Stomach (tissue), 4 donors: ENCODE measurements at regions not wholly inside any gene's neighbourhood (a gene's known extent, or its start where the extent isn't known, plus 50 kb on each side); places are given as distances from the start of the nearest gene placed in this dataset.

Experiments used
- CTCF ChIP-seq, 7 experiments: fragments of 450-650 bp in 4 of 7; fragments of 200-600 bp in 3 of 7; sonication (generic) in 3 of 7; IDR thresholded peaks; one replicate each; pipeline ENCODE4 v1.5.1; 2016 to 2019; ENCODE audit warnings: antibody characterized with exemption in 7 of 7, control low read depth in 2 of 7, mild to moderate bottlenecking in 1 of 7
- EP300 ChIP-seq: sonication (generic); formaldehyde crosslinking; IDR thresholded peaks from one replicate; pipeline ENCODE4 v1.6.1; 2017; ENCODE audit warnings: antibody characterized with exemption
- POLR2AphosphoS5 ChIP-seq, 3 donors: sonication (generic); formaldehyde crosslinking; IDR thresholded peaks; one replicate each; pipeline ENCODE4 v1.6.1; 2016; ENCODE audit warnings: antibody characterized with exemption in 3 of 3

- TF ChIP-seq POLR2AphosphoS5 (IDR thresholded peaks at IDR 0.05) (no peak), CTCF (IDR thresholded peaks at IDR 0.05) (no peak), EP300 (no peak)
Measured at GRCh38 chr9:102434545-102434944, 560.6 kb upstream of the CYLC2 start.
